ENCODE measurements at regions not wholly inside any gene's neighbourhood (a gene's known extent, or its start where the extent isn't known, plus 50 kb on each side); places are given as distances from the start of the nearest gene placed in this dataset.

DNA sequence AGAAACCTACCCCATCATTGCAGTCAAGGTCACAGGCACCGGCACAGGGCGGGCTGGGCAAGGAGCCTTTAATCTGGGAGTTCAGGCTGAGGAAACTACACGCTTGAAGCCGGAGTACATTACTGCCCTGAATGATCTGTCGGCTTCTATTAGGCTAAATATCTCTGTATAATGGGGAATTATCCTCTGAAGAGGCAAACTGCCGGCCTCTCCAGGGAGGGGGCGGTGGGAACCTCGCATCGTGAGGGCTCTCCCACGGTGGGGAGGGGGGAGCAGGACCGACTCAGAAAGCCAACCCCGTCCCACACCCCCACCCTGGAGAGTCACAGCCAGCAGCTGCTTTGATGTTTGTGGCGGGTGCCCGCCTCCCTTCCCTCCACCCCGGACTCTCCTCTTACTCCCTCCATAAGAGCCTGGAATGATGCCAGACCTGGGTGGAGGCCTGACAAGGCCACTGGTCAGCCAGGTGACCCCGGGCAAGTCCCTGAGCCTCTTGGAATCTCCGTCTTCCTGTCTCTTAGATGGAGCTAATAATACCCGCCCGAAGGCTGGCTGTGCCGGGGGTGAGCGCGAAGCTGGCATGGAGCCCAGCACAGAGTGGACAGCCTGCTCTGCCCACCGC, 63.4 kb upstream of the LINGO1 start:
- TF ChIP-seq POLR2AphosphoS5 (IDR thresholded peaks at IDR 0.05) = no peak
- no peak for TF ChIP-seq CTCF (IDR thresholded peaks at IDR 0.05; ENCODE audit: poor library complexity, severe bottlenecking)
- TF ChIP-seq SMC3 (conservative IDR thresholded peaks at IDR 0.05; ENCODE audit: poor library complexity) = no peak
- TF ChIP-seq TAF1 (IDR thresholded peaks at IDR 0.05; ENCODE audit: low read depth) = no peak

All from neural cell (in vitro differentiated cells).